Muscle of back (tissue), 3 donors: ENCODE measurements at regions not wholly inside any gene's neighbourhood (a gene's known extent, or its start where the extent isn't known, plus 50 kb on each side); places are given as distances from the start of the nearest gene placed in this dataset.

Source experiments
- DNase-seq, 3 donors: peaks; one replicate each; pipeline versions ENCODE4 v3.0.0 to v3.0.0-alpha.2; 2013

DNA sequence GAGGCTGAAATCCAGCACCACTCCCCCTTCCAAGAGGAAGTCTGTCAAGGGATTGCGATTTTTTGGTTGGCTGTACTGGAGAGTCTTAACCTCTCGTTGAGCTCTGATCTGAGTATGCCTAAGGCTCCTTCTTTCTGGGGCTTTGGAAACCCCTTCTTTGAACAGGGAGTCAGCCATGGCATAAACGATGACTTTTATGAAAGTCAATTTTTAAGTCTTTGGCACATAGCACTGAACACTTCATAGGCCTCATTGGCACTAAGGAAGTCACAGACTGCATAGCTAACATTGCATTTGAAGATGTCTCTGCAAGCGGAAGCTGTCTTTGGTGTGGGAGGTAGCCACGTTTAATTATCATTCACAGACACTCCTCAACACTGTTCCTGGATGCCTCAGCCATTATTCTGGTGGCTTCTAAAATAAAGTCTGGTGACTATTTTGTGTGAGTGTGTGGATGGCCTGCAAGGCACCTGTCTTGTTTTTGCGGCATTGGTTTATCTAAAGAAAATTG is 148.2 kb upstream of the NCK2 start:
- no peak for DNase-seq

DNA sequence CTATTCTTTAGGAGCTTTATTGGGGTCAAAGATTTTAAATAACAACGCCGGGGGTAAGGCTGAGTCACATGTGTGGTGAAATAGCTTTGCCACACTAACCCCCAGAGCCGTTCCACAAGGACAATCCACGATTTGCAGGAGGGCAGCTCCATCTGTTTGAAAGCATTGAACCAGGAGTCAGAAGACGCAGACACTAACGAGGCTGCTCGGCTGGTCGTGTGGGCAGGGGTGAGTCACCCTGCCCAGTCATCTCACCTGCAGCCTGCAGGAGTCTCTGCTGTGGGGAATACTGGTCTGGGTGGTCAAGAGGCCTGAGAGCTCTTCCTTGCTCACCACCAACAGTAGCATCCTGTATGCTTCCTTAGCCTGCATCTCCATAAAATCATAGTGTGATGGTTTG is 149.2 kb upstream of the NCK2 start:
- DNase-seq, result no peak

DNA sequence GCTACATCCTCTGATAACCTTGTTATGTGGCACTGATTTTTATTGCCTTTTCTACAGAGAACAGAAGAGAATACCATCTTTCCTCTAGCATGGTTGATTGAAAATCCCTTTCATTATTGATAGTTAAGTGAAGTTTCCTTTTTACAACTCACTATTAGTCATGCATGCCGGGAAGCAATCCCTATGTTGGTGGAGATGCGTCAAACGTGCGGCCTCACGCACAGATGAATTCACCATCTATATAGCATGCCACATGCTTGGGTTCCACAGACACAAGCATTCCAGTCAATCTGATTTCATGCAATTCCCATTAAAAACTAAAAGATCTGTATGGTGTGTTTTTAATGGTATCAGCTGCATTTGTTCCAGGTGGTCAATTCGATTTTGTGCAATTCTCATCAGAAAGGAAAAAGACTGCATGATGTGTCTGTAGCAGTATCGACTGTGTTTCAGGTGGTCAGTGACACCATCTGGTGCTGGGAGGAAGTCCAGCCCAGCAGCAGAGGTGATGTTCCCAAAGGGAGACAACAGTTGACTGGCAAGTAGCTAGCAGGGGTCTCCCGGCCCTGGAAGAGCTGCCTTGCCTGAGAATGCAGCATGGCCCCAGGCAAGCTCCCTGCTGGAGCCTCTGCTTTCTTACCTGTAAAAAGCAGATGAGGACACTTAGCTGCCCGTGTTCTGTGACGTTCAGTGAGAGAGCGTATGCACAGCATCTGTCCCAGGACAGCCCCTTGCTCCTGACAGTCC is 151.3 kb upstream of the NCK2 start:
- DNase-seq, result no peak

- DNase-seq, result no peak
These were observed 152.4 kb upstream of the NCK2 start for GRCh38 chr2:105592288-105592687.

- DNase-seq, result no peak
These were observed 153.7 kb upstream of the NCK2 start for GRCh38 chr2:105590780-105591660.

GRCh38 chr2:105588581-105588980 is 156.1 kb upstream of the NCK2 start:
- DNase-seq, result no peak

DNA sequence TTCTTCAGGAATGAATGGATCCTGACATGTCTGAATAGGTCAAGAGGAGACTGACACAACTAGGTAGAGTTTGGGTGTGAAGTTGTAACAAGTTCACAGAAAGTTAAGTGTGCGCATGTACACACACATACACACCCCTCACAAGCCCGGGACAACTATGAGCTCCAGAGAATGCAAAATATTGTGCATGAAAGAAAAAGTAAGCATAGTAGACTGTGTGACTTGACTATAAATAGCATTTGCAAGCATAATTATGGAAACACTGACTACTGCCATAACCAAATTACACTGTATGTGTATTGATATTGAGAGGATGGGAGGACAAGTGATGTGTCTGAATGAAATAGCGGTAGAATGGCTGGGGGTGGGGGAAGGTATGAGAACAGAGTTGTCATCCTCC is 157.1 kb upstream of the NCK2 start:
- DNase-seq, result no peak

GRCh38 chr2:105584435-105585010 is 160.2 kb upstream of the NCK2 start:
- no peak for DNase-seq

DNA sequence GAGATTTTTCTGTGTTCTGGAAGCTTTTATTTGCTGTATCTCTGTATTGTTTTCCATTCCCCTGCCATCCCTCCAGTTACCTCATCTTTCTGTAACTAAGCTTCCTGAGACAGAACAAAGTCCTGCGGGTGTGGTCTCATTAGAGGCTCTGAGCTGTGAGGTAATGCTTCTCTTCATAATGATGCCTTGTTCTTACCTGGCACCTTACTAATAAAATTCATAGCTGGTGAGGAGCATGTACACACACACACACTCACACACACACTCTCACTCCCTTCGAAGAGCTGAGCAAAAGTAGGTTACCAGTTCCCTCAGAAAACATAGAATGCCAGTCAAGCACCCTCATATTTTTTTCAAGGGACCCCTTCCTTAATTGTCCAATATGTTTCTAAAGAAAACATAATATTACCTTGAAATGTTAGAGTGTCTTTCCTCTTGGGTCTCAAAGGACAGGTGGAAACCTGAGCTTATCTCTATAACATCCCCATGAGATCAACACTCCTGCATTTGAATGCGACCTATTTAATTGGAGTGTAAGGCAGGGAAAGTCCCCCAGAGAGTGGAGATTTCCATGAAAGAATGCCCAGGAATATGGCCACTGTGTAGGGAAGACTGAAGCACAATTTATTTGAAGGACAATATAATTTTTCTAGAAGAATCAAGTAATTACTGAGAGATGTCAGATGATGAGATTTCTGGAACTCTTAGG is 161.6 kb upstream of the NCK2 start:
- DNase-seq, result no peak

- DNase-seq, result no peak
These were observed 163.2 kb upstream of the NCK2 start for GRCh38 chr2:105581555-105581944.

GRCh38 chr2:105580870-105581554 is 163.7 kb upstream of the NCK2 start:
- DNase-seq, result no peak

GRCh38 chr2:105580216-105580615 is 164.5 kb upstream of the NCK2 start:
- no peak for DNase-seq

- DNase-seq, result no peak
These were observed 166.5 kb upstream of the NCK2 start for GRCh38 chr2:105578166-105578565.

GRCh38 chr2:105577762-105578161 is 166.9 kb upstream of the NCK2 start:
- DNase-seq, result no peak

DNA sequence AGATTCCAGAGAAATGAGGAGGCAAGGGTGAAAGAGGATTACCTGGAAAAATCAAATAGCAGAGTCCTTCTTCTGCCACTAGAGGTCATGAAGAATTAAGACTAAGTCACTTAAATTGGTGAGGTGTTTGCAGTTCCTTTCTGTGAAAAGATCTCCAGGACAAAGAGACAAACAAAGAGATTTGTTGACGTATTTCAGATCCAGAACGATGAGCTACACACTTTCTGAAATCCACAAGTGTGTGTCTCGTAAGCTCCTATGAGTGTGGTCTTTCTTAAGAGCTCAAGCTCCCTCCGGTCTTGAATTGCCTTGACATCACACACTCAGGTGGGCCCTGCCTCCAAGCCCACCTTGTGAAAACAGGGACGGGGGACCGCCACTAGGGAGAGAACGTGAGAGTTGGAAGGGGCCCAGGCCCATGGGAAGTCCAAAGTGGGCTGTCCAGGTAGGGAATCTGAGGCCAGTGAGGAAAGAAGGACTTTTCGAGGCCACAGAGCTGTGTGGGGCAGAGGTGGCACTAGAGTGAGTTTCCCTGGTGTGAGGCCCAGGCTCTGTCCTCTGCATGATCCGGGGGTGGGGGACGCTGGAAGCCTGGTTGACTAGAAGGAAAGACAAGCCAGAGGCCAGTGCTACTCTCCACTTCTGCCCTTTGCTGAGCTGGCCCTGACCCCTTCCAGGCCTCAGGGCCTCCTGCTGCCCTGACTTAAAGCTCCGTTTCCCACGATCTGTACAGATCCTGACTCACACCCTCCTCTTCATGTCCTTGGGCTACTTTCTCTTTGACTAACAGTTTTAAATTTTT is 168.1 kb upstream of the NCK2 start:
- DNase-seq, result peak; percentile 22 to 63 (median 34)

- DNase-seq, result no peak
These were observed 168.7 kb upstream of the NCK2 start for GRCh38 chr2:105576050-105576439.

DNA sequence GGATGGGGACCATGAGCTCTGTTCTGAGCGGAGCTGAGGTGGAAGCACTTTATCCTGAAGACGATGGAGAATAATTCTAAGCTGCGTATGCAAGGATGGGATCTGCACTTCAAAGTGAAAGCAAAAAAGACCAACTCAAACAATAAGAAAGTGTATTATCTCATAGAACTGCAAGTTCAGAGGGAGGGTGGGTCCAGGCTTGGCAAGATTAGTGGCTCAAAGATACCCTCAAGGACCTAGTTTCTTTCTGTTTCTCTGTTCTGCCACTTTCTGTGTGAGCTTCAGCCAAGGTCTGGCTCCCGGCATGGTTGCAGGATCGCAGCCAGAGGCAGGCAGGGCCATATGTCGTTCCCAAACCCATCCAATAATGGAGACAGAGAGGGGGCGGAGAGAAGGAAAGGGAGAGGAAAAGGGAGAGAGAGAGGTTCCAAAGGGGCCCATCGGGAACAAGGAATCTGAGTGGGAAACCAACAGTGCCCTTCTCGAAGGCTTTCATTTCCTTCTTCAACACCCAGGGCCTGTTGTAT is 169.2 kb upstream of the NCK2 start:
- peak in 1 of 3 donors; percentile 15 for DNase-seq

DNA sequence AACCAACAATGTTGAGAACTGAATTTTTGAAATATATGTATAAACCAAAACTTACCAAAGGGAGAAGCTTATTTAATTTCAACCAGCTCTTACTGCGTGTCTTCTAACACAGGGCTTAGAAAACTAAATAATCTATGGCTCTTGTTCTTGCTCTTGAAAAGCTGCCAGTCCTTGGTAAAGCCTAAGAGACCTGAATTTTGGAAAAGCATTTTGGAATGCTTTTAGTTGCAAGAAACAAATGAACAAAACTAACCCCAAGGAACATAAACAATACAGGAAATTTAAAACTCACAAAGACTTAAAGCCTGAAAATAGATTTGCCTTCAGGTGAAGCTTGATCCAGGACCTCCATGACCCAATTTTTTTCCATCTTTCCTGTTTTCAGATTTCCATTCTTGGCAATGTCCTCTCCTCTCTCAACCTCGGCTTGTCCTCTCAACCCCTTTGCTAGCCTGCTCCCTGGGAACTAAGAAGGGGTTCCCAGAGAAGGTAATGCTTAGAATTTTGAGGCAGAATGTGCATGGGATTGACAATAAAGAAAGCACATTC is 169.8 kb upstream of the NCK2 start:
- no peak for DNase-seq

DNA sequence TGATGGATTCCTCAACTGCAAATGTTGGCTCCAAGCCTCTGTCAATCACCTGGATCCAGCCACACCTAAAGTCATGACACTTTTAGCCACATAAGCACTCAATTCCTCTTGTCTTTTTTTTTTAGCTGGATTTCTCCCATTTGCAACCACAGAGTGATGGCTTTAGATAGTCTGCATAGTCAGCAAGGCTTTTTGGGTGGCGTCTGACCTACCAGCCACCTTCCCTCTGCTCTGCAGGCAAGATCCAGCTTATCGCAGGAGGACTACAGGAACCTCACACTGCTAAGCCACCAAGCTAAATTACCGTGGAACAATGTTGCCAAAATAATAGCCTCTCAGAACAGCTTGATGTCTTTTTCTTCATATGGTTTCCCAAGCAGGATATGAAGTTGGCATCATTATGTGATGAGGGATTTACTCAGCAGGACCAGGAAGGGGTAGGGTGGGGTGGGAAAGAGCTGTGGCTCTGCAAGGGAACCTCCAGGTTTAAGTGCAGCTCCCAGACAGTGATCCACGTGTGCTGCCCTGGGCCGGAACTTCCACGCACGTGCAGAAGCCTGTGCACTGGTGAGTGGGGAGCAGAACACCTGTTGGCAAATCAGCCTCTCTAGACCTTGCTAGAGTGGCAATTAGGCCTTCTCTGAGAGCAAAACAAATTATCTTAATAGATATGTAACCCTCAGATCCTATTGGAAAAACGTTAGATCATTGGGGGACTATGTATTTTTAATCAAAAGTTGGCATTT is 170.6 kb upstream of the NCK2 start:
- no peak for DNase-seq
